AG10803 (cell line): ENCODE measurements at regions not wholly inside any gene's neighbourhood (a gene's known extent, or its start where the extent isn't known, plus 50 kb on each side); places are given as distances from the start of the nearest gene placed in this dataset.

Experiments used
- DNase-seq: peaks from one replicate; pipeline ENCODE4 v3.0.0; 2010; ENCODE audit warnings: low read depth
- H3K4me3 ChIP-seq: 2 replicates; pipeline ENCODE4 v1.5.1; 2011; ENCODE audit warnings: mild to moderate bottlenecking, low read length, control low read depth
- TF ChIP-seq, protein P1 (sequence below): conservative IDR thresholded peaks from 2 replicates; pipeline ENCODE4 v1.5.1; 2011; ENCODE audit warnings: mild to moderate bottlenecking, low read length, control low read depth, inconsistent platforms

DNA sequence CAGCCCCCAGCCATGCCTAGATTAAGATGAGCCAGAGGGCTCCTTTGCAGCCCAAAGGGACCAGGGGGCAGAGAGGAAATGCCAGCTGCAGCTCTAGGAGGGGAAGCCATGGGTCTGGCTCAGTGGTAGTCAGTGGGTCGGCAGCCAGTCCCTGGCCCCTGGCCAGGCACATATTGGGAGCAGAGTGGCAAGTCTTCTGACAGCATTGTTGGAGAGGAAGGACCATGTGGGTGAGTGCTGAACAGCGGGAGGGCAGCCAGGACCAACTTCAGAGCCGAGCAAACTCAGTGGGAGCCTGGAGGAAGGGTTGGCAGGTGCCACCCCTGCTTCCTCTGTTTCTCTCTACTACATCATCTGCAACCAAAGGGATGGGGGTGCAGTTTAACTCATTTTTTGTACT is 140.5 kb upstream of the PELI1 start:
- TF ChIP-seq, protein P1, sequence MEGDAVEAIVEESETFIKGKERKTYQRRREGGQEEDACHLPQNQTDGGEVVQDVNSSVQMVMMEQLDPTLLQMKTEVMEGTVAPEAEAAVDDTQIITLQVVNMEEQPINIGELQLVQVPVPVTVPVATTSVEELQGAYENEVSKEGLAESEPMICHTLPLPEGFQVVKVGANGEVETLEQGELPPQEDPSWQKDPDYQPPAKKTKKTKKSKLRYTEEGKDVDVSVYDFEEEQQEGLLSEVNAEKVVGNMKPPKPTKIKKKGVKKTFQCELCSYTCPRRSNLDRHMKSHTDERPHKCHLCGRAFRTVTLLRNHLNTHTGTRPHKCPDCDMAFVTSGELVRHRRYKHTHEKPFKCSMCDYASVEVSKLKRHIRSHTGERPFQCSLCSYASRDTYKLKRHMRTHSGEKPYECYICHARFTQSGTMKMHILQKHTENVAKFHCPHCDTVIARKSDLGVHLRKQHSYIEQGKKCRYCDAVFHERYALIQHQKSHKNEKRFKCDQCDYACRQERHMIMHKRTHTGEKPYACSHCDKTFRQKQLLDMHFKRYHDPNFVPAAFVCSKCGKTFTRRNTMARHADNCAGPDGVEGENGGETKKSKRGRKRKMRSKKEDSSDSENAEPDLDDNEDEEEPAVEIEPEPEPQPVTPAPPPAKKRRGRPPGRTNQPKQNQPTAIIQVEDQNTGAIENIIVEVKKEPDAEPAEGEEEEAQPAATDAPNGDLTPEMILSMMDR, result no peak
- no peak for DNase-seq
- no peak overlapping the region for H3K4me3 ChIP-seq

DNA sequence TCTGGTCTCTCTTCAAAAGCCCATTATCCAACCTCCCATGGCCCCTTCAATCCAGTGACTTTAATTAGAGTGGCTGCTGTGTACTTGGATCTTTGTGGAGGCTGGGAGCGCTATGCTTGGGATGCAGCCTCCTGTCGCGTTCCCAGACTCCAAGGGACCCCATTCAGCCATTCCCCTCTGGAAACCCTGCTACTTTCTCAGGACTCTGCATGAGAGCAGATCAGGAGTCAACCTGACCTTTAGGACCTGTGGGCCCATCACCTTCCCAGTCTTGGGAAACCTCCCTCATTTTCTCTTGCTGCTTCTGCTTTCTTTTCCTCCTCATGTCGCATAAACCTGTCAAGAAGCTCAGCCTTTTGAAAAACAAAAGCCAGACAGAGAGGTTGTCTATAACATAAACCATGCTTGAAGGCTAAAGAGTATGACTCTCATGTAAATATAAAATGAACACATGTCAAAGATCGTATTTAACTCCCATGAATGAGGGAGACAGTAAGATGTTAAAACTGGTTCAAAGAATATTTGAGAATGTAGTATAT is 143.1 kb upstream of the PELI1 start:
- no peak for DNase-seq

DNA sequence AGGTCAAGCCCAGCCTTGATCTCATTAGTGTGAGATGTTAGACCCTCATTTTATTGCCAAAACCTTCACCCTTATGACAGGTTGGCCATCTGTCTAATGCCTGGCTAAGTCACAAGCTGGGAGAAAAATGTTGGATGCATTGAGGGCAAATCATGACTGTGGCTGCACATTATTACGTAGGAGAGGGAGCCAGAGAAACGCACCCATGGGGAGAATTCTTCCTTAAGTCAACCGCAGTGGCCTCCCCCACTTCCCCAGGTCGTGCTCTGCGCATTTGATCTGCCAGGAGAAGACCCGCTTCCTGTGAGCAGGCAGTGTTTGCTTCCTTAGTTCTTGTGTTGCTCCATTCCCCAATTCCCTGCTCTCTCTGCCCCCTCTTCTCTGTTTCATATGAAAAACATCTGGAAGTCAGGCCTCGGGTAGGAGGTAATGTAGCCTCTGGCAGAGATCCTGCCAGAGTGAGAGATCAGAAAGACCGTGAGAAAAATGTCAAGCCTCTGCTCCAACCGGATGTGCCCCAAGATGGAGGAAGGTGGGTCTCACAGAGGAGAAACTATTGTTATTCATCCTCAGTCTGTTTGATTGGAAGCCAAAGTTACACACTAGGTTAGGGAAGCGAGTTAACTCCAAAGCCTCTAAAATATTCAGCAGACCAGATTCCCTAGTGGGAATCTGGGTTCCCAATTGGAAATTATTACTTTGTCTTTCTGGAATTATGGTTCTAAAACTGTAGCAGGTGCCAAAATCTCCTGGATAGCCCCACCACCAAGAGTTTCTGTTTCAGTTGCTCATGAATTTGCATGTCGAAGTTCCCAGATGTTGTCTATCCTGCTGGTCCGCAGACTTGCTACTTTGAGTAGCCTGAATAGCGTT is 144.3 kb upstream of the PELI1 start:
- H3K4me3 ChIP-seq, result no peak overlapping the region
- DNase-seq, result peak; percentile 96
- TF ChIP-seq, protein P1, result no peak

More for the DNA sequence above, 143.1 kb upstream of the PELI1 start:
- TF ChIP-seq, protein P1, result no peak
- no peak overlapping the region for H3K4me3 ChIP-seq

DNA sequence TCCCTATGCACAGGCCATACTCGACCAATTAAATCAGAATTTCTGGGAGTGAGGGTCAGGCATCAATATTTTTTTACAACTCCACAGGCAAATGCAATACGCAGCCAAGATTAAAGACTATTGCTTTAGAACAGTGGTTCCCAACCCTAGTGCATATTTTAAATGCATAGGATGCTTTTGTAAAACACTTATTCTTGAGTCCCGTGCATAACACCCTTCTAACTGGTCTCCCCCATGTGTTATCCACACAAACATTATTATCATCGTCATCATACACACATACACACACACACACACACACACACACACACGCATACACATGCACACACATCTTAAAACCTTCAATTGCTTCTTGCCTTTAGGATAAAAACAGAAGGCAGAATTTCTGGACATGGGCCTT is 145.0 kb upstream of the PELI1 start:
- TF ChIP-seq, protein P1, result no peak
- peak; percentile 62 for DNase-seq
- H3K4me3 ChIP-seq, result no peak overlapping the region

DNA sequence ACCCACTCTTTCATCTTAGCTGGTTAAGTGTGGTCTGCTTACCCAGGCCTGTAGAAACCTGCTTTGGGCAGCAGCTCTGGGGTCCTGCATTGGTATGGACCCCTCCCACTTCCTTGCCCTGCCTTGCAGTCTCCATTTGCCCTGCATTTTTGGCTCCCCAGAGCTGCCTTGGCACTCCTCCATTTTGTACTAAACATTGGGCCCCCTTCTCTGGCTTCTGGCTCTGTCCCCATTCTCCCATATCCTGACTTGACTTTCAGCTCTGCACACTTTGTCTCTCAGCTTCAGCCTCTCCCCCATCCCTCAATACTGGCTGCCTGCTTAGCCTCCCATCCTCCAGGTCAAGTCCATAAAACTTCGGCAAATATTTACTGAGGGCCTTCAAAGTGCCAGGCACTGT is 145.5 kb upstream of the PELI1 start:
- no peak overlapping the region for H3K4me3 ChIP-seq
- TF ChIP-seq, protein P1, result no peak
- no peak for DNase-seq

DNA sequence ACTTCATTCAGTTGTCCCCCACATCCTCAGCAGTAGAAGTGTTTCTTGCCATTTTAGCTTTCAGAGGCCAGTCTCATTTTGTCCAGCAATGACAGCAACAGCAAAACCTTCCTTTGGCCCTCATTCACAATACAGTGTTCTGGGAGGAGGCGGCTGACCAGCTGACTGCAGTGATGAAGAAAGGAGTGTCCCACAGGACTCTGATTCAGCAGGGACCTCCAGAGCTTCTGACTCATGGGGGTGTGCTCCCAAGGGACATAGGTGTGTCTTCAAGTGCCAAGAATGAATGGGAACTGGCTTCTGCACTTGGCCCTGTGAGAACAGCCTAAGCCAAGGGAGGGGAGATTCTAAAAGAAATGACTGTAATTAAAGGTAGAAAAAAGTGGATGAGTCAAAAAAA is 147.0 kb upstream of the PELI1 start:
- peak; percentile 76 for DNase-seq
- H3K4me3 ChIP-seq, result no peak overlapping the region
- TF ChIP-seq, protein P1, result no peak
